ENCODE measurements at regions not wholly inside any gene's neighbourhood (a gene's known extent, or its start where the extent isn't known, plus 50 kb on each side); places are given as distances from the start of the nearest gene placed in this dataset.

DNA sequence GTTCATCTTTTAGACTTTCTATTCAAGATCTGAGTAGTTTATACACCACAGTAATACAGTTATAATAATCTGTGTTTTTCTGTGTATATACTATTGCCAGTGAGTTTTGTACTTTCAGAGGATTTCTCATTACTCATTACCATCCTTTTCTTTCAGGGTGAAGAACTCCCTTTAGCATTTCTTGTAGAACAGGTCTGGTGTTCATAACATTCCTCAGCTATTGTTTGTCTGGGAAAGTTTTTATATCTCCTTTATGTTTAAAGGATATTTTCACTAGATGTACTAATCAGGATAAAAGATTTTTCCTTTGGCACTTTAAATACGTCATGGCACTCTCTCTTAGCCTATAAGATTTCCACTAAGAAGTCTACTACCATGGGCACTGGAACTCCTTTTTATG lies 705.5 kb downstream of the SLC4A3 start (continued):
- TF ChIP-seq, protein P1, sequence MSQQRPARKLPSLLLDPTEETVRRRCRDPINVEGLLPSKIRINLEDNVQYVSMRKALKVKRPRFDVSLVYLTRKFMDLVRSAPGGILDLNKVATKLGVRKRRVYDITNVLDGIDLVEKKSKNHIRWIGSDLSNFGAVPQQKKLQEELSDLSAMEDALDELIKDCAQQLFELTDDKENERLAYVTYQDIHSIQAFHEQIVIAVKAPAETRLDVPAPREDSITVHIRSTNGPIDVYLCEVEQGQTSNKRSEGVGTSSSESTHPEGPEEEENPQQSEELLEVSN (IDR thresholded peaks at IDR 0.05; ENCODE audit: borderline replicate concordance in 1 of 2, extremely low read depth in 1 of 2, insufficient read depth in 1 of 2, insufficient read length in 1 of 2, low read depth in 1 of 2, low read length in 1 of 2, poor library complexity in 1 of 2, severe bottlenecking in 1 of 2), result no peak
- no peak for TF ChIP-seq ZNF140 (CRISPR knock-in tag; IDR thresholded peaks at IDR 0.05)
- TF ChIP-seq ZNF184 (CRISPR knock-in tag; IDR thresholded peaks at IDR 0.05), result no peak
- no peak for TF ChIP-seq ZFPM2 (CRISPR knock-in tag; IDR thresholded peaks at IDR 0.05)
- TF ChIP-seq CBX8 (IDR thresholded peaks at IDR 0.05; ENCODE audit: borderline replicate concordance, extremely low read depth, low read depth, low read length, poor library complexity, severe bottlenecking), result no peak
- TF ChIP-seq ZNF124 (CRISPR knock-in tag; IDR thresholded peaks at IDR 0.05), result no peak

DNA sequence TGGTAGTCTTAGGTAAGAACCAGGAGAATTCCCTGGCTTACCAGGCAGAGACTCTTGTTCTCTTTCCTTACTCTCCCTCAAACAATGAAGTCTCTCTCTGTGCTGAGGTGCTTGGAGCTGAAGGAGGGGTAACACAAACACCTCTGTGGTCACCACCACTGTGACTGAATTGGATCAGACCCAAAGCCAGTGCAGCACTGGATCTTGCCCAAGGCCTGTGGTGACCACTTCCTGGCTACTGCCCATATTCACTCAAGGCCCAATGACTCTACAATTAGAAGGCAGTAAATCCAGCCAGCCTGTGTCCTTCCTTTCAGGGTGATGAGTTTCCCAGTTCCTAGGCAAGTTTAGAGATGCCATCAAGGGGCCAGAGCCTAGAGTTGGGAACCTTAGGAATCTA lies 706.8 kb downstream of the SLC4A3 start:
- no peak for FAIRE-seq
- Histone ChIP-seq H3K9me3 (replicated peaks; ENCODE audit: control insufficient read depth, insufficient read depth, low read depth, low read length) (no peaks in the 10 kb centered on the region), H4K20me1 (replicated peaks; ENCODE audit: control insufficient read depth, insufficient read depth, low read length) (no peaks in the 10 kb centered on the region), H3K79me2 (ENCODE audit: control insufficient read depth, insufficient read depth, low read length) (no peaks in the 10 kb centered on the region), H3K9ac (ENCODE audit: insufficient read depth in 1 of 2, low read depth in 2 of 2, low read length in 2 of 2) (no peak overlapping the region), H3K27me3 (ENCODE audit: control insufficient read depth in 2 of 2, insufficient read depth in 2 of 2, low read length in 2 of 2) (no peaks in the 10 kb centered on the region), H3K4me1 (replicated peaks in 1 of 2; ENCODE audit: control insufficient read depth in 2 of 2, insufficient read depth in 2 of 2, low read length in 2 of 2) (no peaks in the 10 kb centered on the region), H3K4me2 (ENCODE audit: insufficient read depth, low read length) (no peak overlapping the region), H3K4me3 (no peak overlapping the region), H3K36me3 (ENCODE audit: control insufficient read depth, insufficient read depth, low read length) (no peaks in the 10 kb centered on the region), H3K9me1 (ENCODE audit: control insufficient read depth, insufficient read depth, low read length) (no peaks in the 10 kb centered on the region), H2AFZ (ENCODE audit: low read depth, low read length) (no peak overlapping the region), H3K27ac (ENCODE audit: extremely low read depth, low read depth, low read length) (no peak overlapping the region)
- no TSS peak for BruUV-seq (replicated peaks)
- TF ChIP-seq CBFB (CRISPR knock-in tag; IDR thresholded peaks at IDR 0.05), result no peak
- no peak for TF ChIP-seq ZNF133 (CRISPR knock-in tag; IDR thresholded peaks at IDR 0.05)
- TF ChIP-seq U2AF2 (optimal IDR thresholded peaks at IDR 0.05; ENCODE audit: low read depth, low read length), result no peak
- ChIA-PET POLR2A (no interaction called here), CTCF (ENCODE audit: low intra/inter-chr PET ratio) (no interaction called here)
- no peak for DNase-seq (ENCODE audit: extremely low read depth in 1 of 4, low spot score in 3 of 4)
- intact Hi-C loops (cut with micrococcal nuclease) (no loop called here), in situ Hi-C loops (cut with MboI) (no loop called here)
- ATAC-seq, result no peak

Measured in K562 (cell line).